GM12878 (cell line): ENCODE measurements at regions not wholly inside any gene's neighbourhood (a gene's known extent, or its start where the extent isn't known, plus 50 kb on each side); places are given as distances from the start of the nearest gene placed in this dataset.
"Not testable (repeated sequence)": the region's sequence is repeated elsewhere in the genome, so short reads cannot be mapped to it uniquely, and the experiment has no call there.

Experiments used
- BCL11A ChIP-seq: IDR thresholded peaks from 2 replicates; pipeline ENCODE4 v1.6.1; 2011; ENCODE audit warnings: low read depth, low read length
- TAF1 ChIP-seq: IDR thresholded peaks from 2 replicates; pipeline ENCODE4 v1.6.1; 2011; ENCODE audit warnings: mild to moderate bottlenecking, low read depth, low read length, borderline replicate concordance
- TF ChIP-seq, protein P1 (sequence below): fragments of 450-650 bp; formaldehyde crosslinking; IDR thresholded peaks from 2 replicates; pipeline ENCODE4 v1.5.0; 2022; ENCODE audit warnings: mild to moderate bottlenecking, missing genetic modification characterization

DNA sequence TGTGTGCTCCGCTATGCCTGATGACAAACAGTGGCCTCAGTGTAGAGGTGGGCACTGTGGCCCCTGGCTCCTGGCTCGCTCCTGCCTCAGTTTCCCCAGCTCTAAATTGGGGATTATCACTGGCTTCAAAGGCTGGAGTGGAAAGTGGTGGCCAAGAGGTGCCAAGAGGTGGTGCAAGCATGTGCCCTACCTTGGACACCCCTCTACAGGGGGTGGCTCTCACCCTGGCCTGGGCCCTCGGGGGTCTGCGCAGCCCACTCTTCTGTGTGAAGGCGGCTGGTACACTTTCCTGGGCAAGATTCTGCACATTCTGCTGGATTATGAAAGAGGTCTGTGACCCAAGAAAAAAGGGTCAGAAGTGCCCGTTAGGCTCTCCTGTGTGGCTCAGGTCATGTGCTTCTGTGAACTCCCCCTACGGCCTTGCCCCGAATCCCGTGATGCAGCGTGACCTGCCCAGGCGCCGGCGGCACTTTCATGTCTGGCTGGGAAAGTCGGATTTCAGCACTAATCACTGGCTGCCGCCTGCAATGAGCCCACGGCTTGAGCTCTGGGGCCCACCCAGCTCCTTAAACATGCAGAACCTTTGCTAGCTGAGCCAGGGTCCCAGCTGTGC, 57.3 kb upstream of the SPN start:
- TF ChIP-seq, protein P1, sequence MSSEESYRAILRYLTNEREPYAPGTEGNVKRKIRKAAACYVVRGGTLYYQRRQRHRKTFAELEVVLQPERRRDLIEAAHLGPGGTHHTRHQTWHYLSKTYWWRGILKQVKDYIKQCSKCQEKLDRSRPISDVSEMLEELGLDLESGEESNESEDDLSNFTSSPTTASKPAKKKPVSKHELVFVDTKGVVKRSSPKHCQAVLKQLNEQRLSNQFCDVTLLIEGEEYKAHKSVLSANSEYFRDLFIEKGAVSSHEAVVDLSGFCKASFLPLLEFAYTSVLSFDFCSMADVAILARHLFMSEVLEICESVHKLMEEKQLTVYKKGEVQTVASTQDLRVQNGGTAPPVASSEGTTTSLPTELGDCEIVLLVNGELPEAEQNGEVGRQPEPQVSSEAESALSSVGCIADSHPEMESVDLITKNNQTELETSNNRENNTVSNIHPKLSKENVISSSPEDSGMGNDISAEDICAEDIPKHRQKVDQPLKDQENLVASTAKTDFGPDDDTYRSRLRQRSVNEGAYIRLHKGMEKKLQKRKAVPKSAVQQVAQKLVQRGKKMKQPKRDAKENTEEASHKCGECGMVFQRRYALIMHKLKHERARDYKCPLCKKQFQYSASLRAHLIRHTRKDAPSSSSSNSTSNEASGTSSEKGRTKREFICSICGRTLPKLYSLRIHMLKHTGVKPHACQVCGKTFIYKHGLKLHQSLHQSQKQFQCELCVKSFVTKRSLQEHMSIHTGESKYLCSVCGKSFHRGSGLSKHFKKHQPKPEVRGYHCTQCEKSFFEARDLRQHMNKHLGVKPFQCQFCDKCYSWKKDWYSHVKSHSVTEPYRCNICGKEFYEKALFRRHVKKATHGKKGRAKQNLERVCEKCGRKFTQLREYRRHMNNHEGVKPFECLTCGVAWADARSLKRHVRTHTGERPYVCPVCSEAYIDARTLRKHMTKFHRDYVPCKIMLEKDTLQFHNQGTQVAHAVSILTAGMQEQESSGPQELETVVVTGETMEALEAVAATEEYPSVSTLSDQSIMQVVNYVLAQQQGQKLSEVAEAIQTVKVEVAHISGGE (CRISPR knock-in tag) = not testable (repeated sequence)
- not testable (repeated sequence) for TF ChIP-seq TAF1, BCL11A
